ENCODE measurements at regions not wholly inside any gene's neighbourhood (a gene's known extent, or its start where the extent isn't known, plus 50 kb on each side); places are given as distances from the start of the nearest gene placed in this dataset.

- TF ChIP-seq ZNF331 (CRISPR knock-in tag; IDR thresholded peaks at IDR 0.05) (no peak), ZSCAN25 (CRISPR knock-in tag; IDR thresholded peaks at IDR 0.05) (no peak)
- TF ChIP-seq, protein P1, sequence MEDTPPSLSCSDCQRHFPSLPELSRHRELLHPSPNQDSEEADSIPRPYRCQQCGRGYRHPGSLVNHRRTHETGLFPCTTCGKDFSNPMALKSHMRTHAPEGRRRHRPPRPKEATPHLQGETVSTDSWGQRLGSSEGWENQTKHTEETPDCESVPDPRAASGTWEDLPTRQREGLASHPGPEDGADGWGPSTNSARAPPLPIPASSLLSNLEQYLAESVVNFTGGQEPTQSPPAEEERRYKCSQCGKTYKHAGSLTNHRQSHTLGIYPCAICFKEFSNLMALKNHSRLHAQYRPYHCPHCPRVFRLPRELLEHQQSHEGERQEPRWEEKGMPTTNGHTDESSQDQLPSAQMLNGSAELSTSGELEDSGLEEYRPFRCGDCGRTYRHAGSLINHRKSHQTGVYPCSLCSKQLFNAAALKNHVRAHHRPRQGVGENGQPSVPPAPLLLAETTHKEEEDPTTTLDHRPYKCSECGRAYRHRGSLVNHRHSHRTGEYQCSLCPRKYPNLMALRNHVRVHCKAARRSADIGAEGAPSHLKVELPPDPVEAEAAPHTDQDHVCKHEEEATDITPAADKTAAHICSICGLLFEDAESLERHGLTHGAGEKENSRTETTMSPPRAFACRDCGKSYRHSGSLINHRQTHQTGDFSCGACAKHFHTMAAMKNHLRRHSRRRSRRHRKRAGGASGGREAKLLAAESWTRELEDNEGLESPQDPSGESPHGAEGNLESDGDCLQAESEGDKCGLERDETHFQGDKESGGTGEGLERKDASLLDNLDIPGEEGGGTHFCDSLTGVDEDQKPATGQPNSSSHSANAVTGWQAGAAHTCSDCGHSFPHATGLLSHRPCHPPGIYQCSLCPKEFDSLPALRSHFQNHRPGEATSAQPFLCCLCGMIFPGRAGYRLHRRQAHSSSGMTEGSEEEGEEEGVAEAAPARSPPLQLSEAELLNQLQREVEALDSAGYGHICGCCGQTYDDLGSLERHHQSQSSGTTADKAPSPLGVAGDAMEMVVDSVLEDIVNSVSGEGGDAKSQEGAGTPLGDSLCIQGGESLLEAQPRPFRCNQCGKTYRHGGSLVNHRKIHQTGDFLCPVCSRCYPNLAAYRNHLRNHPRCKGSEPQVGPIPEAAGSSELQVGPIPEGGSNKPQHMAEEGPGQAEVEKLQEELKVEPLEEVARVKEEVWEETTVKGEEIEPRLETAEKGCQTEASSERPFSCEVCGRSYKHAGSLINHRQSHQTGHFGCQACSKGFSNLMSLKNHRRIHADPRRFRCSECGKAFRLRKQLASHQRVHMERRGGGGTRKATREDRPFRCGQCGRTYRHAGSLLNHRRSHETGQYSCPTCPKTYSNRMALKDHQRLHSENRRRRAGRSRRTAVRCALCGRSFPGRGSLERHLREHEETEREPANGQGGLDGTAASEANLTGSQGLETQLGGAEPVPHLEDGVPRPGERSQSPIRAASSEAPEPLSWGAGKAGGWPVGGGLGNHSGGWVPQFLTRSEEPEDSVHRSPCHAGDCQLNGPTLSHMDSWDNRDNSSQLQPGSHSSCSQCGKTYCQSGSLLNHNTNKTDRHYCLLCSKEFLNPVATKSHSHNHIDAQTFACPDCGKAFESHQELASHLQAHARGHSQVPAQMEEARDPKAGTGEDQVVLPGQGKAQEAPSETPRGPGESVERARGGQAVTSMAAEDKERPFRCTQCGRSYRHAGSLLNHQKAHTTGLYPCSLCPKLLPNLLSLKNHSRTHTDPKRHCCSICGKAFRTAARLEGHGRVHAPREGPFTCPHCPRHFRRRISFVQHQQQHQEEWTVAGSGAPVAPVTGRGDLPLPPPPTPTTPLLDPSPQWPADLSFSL (CRISPR knock-in tag; IDR thresholded peaks at IDR 0.05) = no peak
Measured at GRCh38 chr11:112725636-112726035, 235.6 kb upstream of the NCAM1 start (continued).

DNA sequence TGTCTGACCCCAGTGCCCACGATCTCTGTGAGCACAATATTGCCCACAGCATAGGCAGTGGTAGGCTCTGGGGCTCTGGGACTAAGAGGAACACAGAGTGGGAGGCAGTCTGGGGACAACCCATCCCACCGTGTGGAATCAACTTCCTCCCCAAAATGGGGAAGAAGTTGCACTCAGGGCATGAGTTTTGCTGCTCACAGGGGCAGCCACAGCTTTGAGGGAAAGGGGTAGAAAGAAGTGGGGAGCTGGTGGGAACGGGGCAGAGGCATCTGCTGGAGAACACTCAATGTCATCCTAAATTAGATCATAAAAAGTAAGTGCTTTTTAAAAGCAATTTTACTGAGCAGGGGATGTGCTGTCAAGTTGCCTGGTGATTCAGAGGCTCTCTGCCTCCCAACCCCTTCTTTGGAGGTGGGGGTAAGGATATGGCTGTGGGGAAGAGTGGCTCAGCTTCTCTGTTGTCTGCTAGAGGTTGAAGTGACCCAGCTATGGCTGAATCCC lies 233.8 kb upstream of the NCAM1 start:
- in situ Hi-C loops (cut with HindIII; ENCODE audit: extremely low pct_ligation_motif_present, low pct_unique_long_range_greater_than_20kb) = no loop called here
- no peaks in the 10 kb centered on the region for H3K36me3 ChIP-seq (replicated peaks in 1 of 2; ENCODE audit: control insufficient read depth in 1 of 2, insufficient read depth in 2 of 2, low read length in 2 of 2)
- no peaks in the 10 kb centered on the region for H3K4me1 ChIP-seq (ENCODE audit: insufficient read depth, low read length)
- H2AFZ ChIP-seq (ENCODE audit: low read length) = no peak overlapping the region
- ATAC-seq (no peak), DNase-seq (ENCODE audit: low spot score) (no peak), FAIRE-seq (no peak)
- H3K4me3 ChIP-seq (replicated peaks in 1 of 3; ENCODE audit: insufficient read depth in 1 of 3, low read depth in 2 of 3, low read length in 3 of 3) = no peak overlapping the region
- BruUV-seq (replicated peaks) = no TSS peak
- no peaks in the 10 kb centered on the region for H3K9me3 ChIP-seq (ENCODE audit: low read length)
- POLR2A ChIA-PET = no interaction called here
- H3K4me2 ChIP-seq (ENCODE audit: low read depth, low read length) = no peak overlapping the region
- intact Hi-C loops (cut with micrococcal nuclease; ENCODE audit: unreplicated experiment) = no loop called here
- CTCF ChIA-PET (ENCODE audit: low intra/inter-chr PET ratio, low total read pairs) = no interaction called here
- no peak overlapping the region for H3K27ac ChIP-seq (ENCODE audit: extremely low read length, insufficient read depth, low read length)
- no peaks in the 10 kb centered on the region for H4K20me1 ChIP-seq (ENCODE audit: insufficient read depth, low read length)
- TF ChIP-seq BORCS8-MEF2B (CRISPR knock-in tag; IDR thresholded peaks at IDR 0.05) (no peak), SYNCRIP (IDR thresholded peaks at IDR 0.05; ENCODE audit: insufficient read depth, low read depth, low read length) (no peak), SMAD1 (CRISPR knock-in tag; IDR thresholded peaks at IDR 0.05; ENCODE audit: borderline replicate concordance, low read depth) (no peak)
- H3K9ac ChIP-seq (ENCODE audit: insufficient read depth, low read depth, low read length) = no peak overlapping the region
- WGBS (ENCODE audit: low lambda C conversion rate) = 0% methylated on average over 3 of the region's 3 CpGs
- no peaks in the 10 kb centered on the region; a peak in 1 of 5 replicates for H3K27me3 ChIP-seq (ENCODE audit: control insufficient read depth in 1 of 2, insufficient read depth in 2 of 2, low read length in 2 of 2)
- no peaks in the 10 kb centered on the region for H3K79me2 ChIP-seq (ENCODE audit: insufficient read depth, low read length)

All from HepG2 (cell line).